Hepatocyte (in vitro differentiated cells): ENCODE measurements at regions not wholly inside any gene's neighbourhood (a gene's known extent, or its start where the extent isn't known, plus 50 kb on each side); places are given as distances from the start of the nearest gene placed in this dataset.

Source experiments
- CTCF ChIP-seq: fragments of 200-600 bp; sonication (generic); IDR thresholded peaks from 2 replicates; pipeline ENCODE4 v1.5.1; 2016; ENCODE audit warnings: antibody characterized with exemption, mild to moderate bottlenecking; ENCODE audit not compliant: poor library complexity
- EZH2 ChIP-seq: fragments of 200-600 bp; sonication (generic); IDR thresholded peaks from 2 replicates; pipeline ENCODE4 v1.6.1; 2016; ENCODE audit warnings: antibody characterized with exemption, mild to moderate bottlenecking, borderline replicate concordance
- EZH2phosphoT487 ChIP-seq: fragments of 200-600 bp; sonication (generic); IDR thresholded peaks from one replicate; pipeline ENCODE4 v1.6.1; 2018; ENCODE audit warnings: antibody characterized with exemption, mild to moderate bottlenecking, low read depth, moderate library complexity; ENCODE audit not compliant: unreplicated experiment, severe bottlenecking

GRCh38 chr7:49695971-49696370 lies 77.5 kb upstream of the VWC2 start:
- TF ChIP-seq CTCF (no peak), EZH2 (no peak), EZH2phosphoT487 (no peak)
